Panc1 (cell line): ENCODE measurements at regions not wholly inside any gene's neighbourhood (a gene's known extent, or its start where the extent isn't known, plus 50 kb on each side); places are given as distances from the start of the nearest gene placed in this dataset.

Source experiments
- ATAC-seq: fragments of 200-7000 bp; cut with Tn5 transposase; 2 replicates; pipeline ENCODE4 v1.9.1; 2020; ENCODE audit warnings: mild to moderate bottlenecking, moderate library complexity
- BruUV-seq: library from RNA; stranded (reverse); fragments of 400-500 nt; replicated peaks from 2 replicates; lab custom pipeline; 2021; lab: Mats Ljungman, UMichigan
- CTCF ChIA-PET: fragments of 300-600 bp; sonication (Branson Sonifier 250); formaldehyde crosslinking; loops from one replicate; lab custom pipeline; 2022; ENCODE audit warnings: antibody characterized with exemption; lab: Charles Lee
- POLR2A ChIA-PET: fragments of 300-600 bp; sonication (Branson Sonifier 250); formaldehyde crosslinking; loops from one replicate; lab custom pipeline; 2022; ENCODE audit warnings: antibody characterized with exemption; lab: Charles Lee
- DNase-seq: peaks from one replicate; pipeline ENCODE4 v3.0.0-alpha.2; 2010; ENCODE audit warnings: low read depth, low spot score
- H3K27ac ChIP-seq: 2 replicates; pipeline ENCODE4 v1.5.1; 2011; ENCODE audit warnings: mild to moderate bottlenecking, low read length, inconsistent platforms
- H3K27me3 ChIP-seq: fragments of 200-500 bp; sonication (Bioruptor generic); 2 replicates; pipeline ENCODE4 v1.6.0; 2014; ENCODE audit warnings: low read length, inconsistent platforms; ENCODE audit not compliant: control insufficient read depth, insufficient read depth
- H3K36me3 ChIP-seq: fragments of 200-500 bp; sonication (Bioruptor generic); 2 replicates; pipeline ENCODE4 v1.5.1; 2014; ENCODE audit warnings: inconsistent platforms, mild to moderate bottlenecking, low read length, moderate library complexity; ENCODE audit not compliant: control insufficient read depth, insufficient read depth
- H3K4me1 ChIP-seq: 2 replicates; pipeline ENCODE4 v1.5.1; 2011; ENCODE audit warnings: inconsistent platforms, mild to moderate bottlenecking, low read length, moderate library complexity; ENCODE audit not compliant: control insufficient read depth, insufficient read depth
- H3K4me3 ChIP-seq, 2 experiments: 2 replicates each; pipeline ENCODE4 v1.5.1; 2011 to 2012; ENCODE audit warnings: low read depth in 2 of 2, low read length in 2 of 2, mild to moderate bottlenecking in 2 of 2, inconsistent platforms in 1 of 2, moderate library complexity in 1 of 2
- H3K9me3 ChIP-seq: fragments of 200-500 bp; sonication (Bioruptor generic); 2 replicates; pipeline ENCODE4 v1.5.1; 2014; ENCODE audit warnings: low read depth, mild to moderate bottlenecking, inconsistent platforms, low read length, moderate library complexity; ENCODE audit not compliant: control insufficient read depth, insufficient read depth
- POLR2AphosphoS5 ChIP-seq: IDR thresholded peaks from 2 replicates; pipeline ENCODE4 v1.6.1; 2012; ENCODE audit warnings: mild to moderate bottlenecking, low read depth, low read length, moderate library complexity
- SIN3A ChIP-seq: IDR thresholded peaks from 2 replicates; pipeline ENCODE4 v1.6.1; 2012; ENCODE audit warnings: low read depth, mild to moderate bottlenecking, low read length, moderate library complexity, borderline replicate concordance; ENCODE audit not compliant: insufficient read depth
- TCF7L2 ChIP-seq: IDR thresholded peaks from 2 replicates; pipeline ENCODE4 v1.6.1; 2011; ENCODE audit warnings: mild to moderate bottlenecking, low read depth, low read length, inconsistent platforms
- in situ Hi-C: cut with HindIII; loops from 2 replicates; pipeline ENCODE4 v1.10.0; 2016; ENCODE audit warnings: low sequenced_read_pairs, low pct_unique_long_range_greater_than_20kb
- intact Hi-C: fragments of 100-400 bp; cut with micrococcal nuclease; formaldehyde crosslinking; loops from one replicate; pipeline ENCODE4 v1.10.0; 2022; ENCODE audit not compliant: unreplicated experiment
- TF ChIP-seq, protein P1 (sequence below), 2 experiments: IDR thresholded peaks; 2 replicates each; pipeline ENCODE4 v1.6.1; 2011 to 2012; ENCODE audit warnings: low read depth in 2 of 2, control low read depth in 1 of 2, low read length in 1 of 2, mild to moderate bottlenecking in 1 of 2, moderate library complexity in 1 of 2; ENCODE audit not compliant: insufficient read depth in 1 of 2
- TF ChIP-seq, protein P2 (sequence below): fragments of 450-650 bp; IDR thresholded peaks from 2 replicates; pipeline ENCODE4 v1.5.1; 2017; ENCODE audit warnings: mild to moderate bottlenecking

DNA sequence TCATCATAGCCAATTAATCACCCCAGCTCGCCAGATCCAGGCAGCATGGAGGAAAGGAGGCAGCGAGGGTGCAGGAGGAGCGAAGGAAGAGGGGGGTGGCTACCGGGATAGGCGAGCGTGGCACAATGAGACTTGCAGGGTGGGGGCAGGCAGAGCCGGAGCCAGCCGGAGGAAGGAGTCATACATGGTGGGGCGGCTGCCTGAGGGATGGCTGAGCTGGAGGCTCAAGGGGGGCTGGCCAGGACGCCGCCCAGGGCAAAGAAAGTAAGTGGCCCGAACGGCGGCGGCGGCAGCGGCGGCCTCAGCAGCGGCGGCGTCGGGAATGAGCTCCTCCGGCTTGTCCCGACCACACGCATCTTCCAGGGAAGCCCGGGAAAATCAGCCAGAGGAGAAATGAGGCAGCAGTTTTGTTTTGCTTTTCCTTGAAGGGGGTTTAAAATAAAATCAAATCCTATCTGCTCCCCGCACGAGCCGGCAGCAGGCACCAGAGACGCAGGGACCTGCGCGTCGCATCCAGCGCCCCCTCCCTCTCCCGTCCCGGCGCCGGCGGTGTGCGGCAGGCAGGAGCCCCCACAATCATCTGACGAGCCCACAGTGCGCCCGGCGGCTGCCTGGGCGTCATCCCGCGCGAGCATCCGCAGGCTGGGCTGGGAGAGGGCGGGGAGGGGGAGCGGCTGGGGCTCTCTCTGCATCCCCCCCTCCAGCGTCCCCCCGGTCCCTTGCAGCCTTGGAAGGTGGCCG is 263.6 kb downstream of the CTTN start:
- TF ChIP-seq SIN3A (no peak), POLR2AphosphoS5 (no peak), TCF7L2 (no peak)
- TF ChIP-seq, protein P1, sequence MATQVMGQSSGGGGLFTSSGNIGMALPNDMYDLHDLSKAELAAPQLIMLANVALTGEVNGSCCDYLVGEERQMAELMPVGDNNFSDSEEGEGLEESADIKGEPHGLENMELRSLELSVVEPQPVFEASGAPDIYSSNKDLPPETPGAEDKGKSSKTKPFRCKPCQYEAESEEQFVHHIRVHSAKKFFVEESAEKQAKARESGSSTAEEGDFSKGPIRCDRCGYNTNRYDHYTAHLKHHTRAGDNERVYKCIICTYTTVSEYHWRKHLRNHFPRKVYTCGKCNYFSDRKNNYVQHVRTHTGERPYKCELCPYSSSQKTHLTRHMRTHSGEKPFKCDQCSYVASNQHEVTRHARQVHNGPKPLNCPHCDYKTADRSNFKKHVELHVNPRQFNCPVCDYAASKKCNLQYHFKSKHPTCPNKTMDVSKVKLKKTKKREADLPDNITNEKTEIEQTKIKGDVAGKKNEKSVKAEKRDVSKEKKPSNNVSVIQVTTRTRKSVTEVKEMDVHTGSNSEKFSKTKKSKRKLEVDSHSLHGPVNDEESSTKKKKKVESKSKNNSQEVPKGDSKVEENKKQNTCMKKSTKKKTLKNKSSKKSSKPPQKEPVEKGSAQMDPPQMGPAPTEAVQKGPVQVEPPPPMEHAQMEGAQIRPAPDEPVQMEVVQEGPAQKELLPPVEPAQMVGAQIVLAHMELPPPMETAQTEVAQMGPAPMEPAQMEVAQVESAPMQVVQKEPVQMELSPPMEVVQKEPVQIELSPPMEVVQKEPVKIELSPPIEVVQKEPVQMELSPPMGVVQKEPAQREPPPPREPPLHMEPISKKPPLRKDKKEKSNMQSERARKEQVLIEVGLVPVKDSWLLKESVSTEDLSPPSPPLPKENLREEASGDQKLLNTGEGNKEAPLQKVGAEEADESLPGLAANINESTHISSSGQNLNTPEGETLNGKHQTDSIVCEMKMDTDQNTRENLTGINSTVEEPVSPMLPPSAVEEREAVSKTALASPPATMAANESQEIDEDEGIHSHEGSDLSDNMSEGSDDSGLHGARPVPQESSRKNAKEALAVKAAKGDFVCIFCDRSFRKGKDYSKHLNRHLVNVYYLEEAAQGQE (IDR thresholded peaks at IDR 0.05; ENCODE audit: insufficient read depth in 1 of 2, low read depth in 2 of 2, low read length in 1 of 2) = no peak
- TF ChIP-seq, protein P2, sequence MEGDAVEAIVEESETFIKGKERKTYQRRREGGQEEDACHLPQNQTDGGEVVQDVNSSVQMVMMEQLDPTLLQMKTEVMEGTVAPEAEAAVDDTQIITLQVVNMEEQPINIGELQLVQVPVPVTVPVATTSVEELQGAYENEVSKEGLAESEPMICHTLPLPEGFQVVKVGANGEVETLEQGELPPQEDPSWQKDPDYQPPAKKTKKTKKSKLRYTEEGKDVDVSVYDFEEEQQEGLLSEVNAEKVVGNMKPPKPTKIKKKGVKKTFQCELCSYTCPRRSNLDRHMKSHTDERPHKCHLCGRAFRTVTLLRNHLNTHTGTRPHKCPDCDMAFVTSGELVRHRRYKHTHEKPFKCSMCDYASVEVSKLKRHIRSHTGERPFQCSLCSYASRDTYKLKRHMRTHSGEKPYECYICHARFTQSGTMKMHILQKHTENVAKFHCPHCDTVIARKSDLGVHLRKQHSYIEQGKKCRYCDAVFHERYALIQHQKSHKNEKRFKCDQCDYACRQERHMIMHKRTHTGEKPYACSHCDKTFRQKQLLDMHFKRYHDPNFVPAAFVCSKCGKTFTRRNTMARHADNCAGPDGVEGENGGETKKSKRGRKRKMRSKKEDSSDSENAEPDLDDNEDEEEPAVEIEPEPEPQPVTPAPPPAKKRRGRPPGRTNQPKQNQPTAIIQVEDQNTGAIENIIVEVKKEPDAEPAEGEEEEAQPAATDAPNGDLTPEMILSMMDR = no peak
- H3K9me3 ChIP-seq = no peaks in the 10 kb centered on the region
- DNase-seq (no peak), ATAC-seq (no peak)
- no peaks in the 10 kb centered on the region for H3K4me1 ChIP-seq
- intact Hi-C loops = no loop called here
- POLR2A ChIA-PET = interaction anchor here (0.7 kb wide), 1 partner anchor 826 kb away, joined by 3 read pairs; no protein-coding TSS in a partner anchor
- in situ Hi-C loops = no loop called here
- no peaks in the 10 kb centered on the region for H3K27me3 ChIP-seq
- no peak overlapping the region for H3K27ac ChIP-seq
- H3K4me3 ChIP-seq = no peak overlapping the region
- H3K36me3 ChIP-seq = no peaks in the 10 kb centered on the region
- CTCF ChIA-PET = no interaction called here
- BruUV-seq = no TSS peak

DNA sequence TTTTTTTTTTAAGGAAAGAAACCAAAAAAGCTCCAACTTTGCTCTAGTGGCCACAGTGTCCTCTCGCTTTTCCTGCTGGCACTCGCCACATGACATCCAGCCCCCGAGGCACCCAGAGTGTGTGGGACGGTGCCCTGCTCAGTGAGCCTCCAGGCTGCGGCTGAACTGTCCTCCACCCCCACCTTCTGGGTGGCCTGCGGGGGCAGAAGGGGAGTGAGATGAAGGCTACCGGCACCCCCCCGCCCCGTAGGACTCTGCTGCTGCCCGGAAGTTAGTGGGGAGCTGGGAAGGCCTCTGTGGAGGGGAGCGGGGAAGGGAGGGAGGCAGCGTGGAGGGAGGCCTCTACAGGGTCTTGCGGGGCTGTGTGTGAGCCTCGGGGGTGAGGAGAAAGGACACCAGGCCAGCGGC is 264.4 kb downstream of the CTTN start:
- Histone ChIP-seq H3K27me3 (no peaks in the 10 kb centered on the region), H3K4me3 (no peak overlapping the region), H3K27ac (no peak overlapping the region), H3K36me3 (no peaks in the 10 kb centered on the region), H3K9me3 (no peaks in the 10 kb centered on the region), H3K4me1 (no peaks in the 10 kb centered on the region)
- no peak for ATAC-seq
- ChIA-PET POLR2A (no interaction called here), CTCF (no interaction called here)
- no peak for TF ChIP-seq POLR2AphosphoS5
- TF ChIP-seq, protein P1 (IDR thresholded peaks at IDR 0.05; ENCODE audit: insufficient read depth in 1 of 2, low read depth in 2 of 2, low read length in 1 of 2) = no peak
- no peak for TF ChIP-seq TCF7L2
- TF ChIP-seq, protein P2 = no peak
- no peak for TF ChIP-seq SIN3A
- intact Hi-C loops (no loop called here), in situ Hi-C loops (no loop called here)
- BruUV-seq = no TSS peak
- no peak for DNase-seq
